ENCODE measurements at regions not wholly inside any gene's neighbourhood (a gene's known extent, or its start where the extent isn't known, plus 50 kb on each side); places are given as distances from the start of the nearest gene placed in this dataset.

DNA sequence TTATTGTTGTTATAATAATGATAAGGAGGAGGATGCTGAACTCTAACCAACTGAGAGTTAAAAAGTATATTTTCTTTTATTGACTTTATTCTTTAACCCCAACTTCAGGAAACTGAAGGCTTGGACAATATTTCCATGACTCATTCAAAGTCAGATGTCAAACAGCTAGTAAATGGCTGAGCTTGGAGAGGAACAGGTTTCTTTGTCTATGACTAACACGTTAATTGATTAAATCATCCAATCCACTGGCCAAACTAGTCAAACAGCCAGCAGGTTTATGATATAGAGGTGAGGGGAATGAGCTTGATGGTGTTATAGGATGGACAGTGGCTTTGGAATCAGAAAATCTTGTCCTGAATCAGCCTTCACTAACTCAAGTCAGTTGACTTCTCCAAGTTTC is 119.1 kb upstream of the WDR11 start:
- ChIA-PET POLR2A (no interaction called here), CTCF (no interaction called here)
- TF ChIP-seq, protein P1, sequence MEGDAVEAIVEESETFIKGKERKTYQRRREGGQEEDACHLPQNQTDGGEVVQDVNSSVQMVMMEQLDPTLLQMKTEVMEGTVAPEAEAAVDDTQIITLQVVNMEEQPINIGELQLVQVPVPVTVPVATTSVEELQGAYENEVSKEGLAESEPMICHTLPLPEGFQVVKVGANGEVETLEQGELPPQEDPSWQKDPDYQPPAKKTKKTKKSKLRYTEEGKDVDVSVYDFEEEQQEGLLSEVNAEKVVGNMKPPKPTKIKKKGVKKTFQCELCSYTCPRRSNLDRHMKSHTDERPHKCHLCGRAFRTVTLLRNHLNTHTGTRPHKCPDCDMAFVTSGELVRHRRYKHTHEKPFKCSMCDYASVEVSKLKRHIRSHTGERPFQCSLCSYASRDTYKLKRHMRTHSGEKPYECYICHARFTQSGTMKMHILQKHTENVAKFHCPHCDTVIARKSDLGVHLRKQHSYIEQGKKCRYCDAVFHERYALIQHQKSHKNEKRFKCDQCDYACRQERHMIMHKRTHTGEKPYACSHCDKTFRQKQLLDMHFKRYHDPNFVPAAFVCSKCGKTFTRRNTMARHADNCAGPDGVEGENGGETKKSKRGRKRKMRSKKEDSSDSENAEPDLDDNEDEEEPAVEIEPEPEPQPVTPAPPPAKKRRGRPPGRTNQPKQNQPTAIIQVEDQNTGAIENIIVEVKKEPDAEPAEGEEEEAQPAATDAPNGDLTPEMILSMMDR (IDR thresholded peaks at IDR 0.05; ENCODE audit: insufficient read depth, low read length, missing control alignments), result no peak
- H3K4me3 ChIP-seq (ENCODE audit: low read depth, low read length), result no peak overlapping the region
- no peak for DNase-seq (ENCODE audit: low read depth, low spot score)

DNA sequence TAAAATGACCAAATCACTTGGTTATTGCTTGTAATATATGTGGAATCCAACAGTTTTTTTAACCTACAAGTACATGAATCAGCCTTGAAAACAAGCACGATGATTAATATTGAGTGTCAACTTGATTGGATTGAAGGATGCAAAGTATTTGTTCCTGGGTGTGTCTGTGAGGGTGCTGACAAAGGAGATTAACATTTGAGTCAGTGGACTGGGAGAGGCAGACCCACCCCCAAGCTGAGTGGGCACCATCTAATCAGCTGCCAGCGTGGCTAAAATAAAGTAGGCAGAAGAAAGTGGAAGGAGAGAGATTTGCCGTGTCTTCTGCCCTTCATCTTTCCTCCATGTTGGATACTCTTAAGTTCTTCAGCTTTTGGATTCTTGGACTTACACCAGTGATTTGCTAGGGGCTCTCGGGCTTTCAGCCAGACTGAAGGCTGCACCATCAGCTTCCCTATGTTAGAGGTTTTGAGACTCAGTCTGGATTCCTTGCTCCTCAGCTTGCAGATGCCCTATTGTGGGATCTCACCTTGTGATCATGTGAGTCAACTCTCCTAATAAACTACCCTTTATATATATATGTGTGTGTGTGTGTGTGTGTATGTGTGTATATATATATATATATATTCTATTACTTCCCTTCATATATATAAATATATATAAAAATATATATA is 118.4 kb upstream of the WDR11 start:
- POLR2A ChIA-PET, result no interaction called here

GRCh38 chr10:120734483-120735078 is 116.6 kb upstream of the WDR11 start:
- TF ChIP-seq, protein P1 (IDR thresholded peaks at IDR 0.05; ENCODE audit: insufficient read depth, low read length, missing control alignments), result no peak
- ChIA-PET POLR2A (no interaction called here), CTCF (interaction anchor here (0.7 to 3.8 kb wide), 20 partner anchors 8 to 571 kb away, joined by 3 to 39 read pairs (median 3); no protein-coding TSS in a partner anchor)
- no peak for DNase-seq (ENCODE audit: low read depth, low spot score)
- no peak overlapping the region for H3K4me3 ChIP-seq (ENCODE audit: low read depth, low read length)

More for the DNA sequence above, 118.4 kb upstream of the WDR11 start:
- TF ChIP-seq, protein P1 (IDR thresholded peaks at IDR 0.05; ENCODE audit: insufficient read depth, low read length, missing control alignments), result no peak
- H3K4me3 ChIP-seq (ENCODE audit: low read depth, low read length), result no peak overlapping the region
- no peak for DNase-seq (ENCODE audit: low read depth, low spot score)
- CTCF ChIA-PET, result no interaction called here

GRCh38 chr10:120735315-120735714 is 115.8 kb upstream of the WDR11 start:
- H3K4me3 ChIP-seq (ENCODE audit: low read depth, low read length), result no peak overlapping the region
- DNase-seq (ENCODE audit: low read depth, low spot score), result no peak
- POLR2A ChIA-PET, result no interaction called here
- TF ChIP-seq, protein P1 (IDR thresholded peaks at IDR 0.05; ENCODE audit: insufficient read depth, low read length, missing control alignments), result no peak
- CTCF ChIA-PET, result interaction anchor here (0.7 to 3.8 kb wide), 28 partner anchors 8 to 572 kb away, joined by 3 to 39 read pairs (median 3); no protein-coding TSS in a partner anchor

- TF ChIP-seq, protein P1 (IDR thresholded peaks at IDR 0.05; ENCODE audit: insufficient read depth, low read length, missing control alignments), result peak; percentile 40
- DNase-seq (ENCODE audit: low read depth, low spot score), result no peak
- H3K4me3 ChIP-seq (ENCODE audit: low read depth, low read length), result no peak overlapping the region
- POLR2A ChIA-PET, result no interaction called here
- CTCF ChIA-PET, result interaction anchor here (0.7 to 3.8 kb wide), 24 partner anchors 8 to 515 kb away, joined by 3 to 39 read pairs (median 4); no protein-coding TSS in a partner anchor
Measured at GRCh38 chr10:120735773-120736371, 115.3 kb upstream of the WDR11 start.

DNA sequence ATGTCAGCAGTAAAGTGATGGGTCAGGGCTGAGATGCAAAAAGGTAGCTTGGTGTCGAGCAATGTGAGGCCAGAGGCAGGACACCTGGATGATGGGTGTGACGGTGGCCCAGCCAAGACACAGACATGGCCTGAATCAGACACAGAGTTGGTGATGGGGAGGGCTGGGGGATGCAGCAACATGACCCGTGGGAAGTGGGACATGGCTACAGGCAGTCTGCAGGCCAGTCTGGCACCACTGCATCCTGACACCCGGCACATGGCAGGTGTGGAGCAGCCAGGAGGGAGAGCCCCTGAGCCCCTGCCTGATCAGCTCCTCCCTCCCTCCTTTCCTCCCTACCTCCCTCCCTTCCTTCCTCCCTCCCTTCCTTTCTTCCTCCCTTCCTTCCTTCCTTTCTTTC is 114.8 kb upstream of the WDR11 start:
- TF ChIP-seq, protein P1 (IDR thresholded peaks at IDR 0.05; ENCODE audit: insufficient read depth, low read length, missing control alignments), result no peak
- no peak for DNase-seq (ENCODE audit: low read depth, low spot score)
- ChIA-PET CTCF (interaction anchor here (0.7 to 3.8 kb wide), 21 partner anchors 8 to 515 kb away, joined by 3 to 39 read pairs (median 4); no protein-coding TSS in a partner anchor), POLR2A (no interaction called here)
- H3K4me3 ChIP-seq (ENCODE audit: low read depth, low read length), result no peak overlapping the region
